ENCODE measurements at regions not wholly inside any gene's neighbourhood (a gene's known extent, or its start where the extent isn't known, plus 50 kb on each side); places are given as distances from the start of the nearest gene placed in this dataset.
A peak's percentile ranks its signal among the peaks of the same experiment; 100 is the strongest.
"Not testable (repeated sequence)": the region's sequence is repeated elsewhere in the genome, so short reads cannot be mapped to it uniquely, and the experiment has no call there.

- DNase-seq (peak; percentile 78), ATAC-seq (peak; percentile 54)
- H3K27me3 Mint-ChIP-seq = no peaks in the 10 kb centered on the region
- H3K9me3 Mint-ChIP-seq (ENCODE audit: low read depth) = peaks cover 19% of the 10 kb centered on the region
- no peaks in the 10 kb centered on the region for H3K4me1 Mint-ChIP-seq
- peaks cover 6% of the 10 kb centered on the region for H3K36me3 Mint-ChIP-seq
- peak overlapping the region; percentile 16 for H3K27ac Mint-ChIP-seq
- peak overlapping the region; percentile 53 for H3K4me3 Mint-ChIP-seq
- CTCF ChIA-PET = no interaction called here
Observed at GRCh38 chr20:29878777-29879442, 1378.6 kb upstream of the DEFB115 start.

GRCh38 chr20:29881107-29881506, 1376.4 kb upstream of the DEFB115 start:
- DNase-seq, H3K27me3 Mint-ChIP-seq, H3K36me3 Mint-ChIP-seq, CTCF ChIA-PET, ATAC-seq, H3K4me3 Mint-ChIP-seq, H3K27ac Mint-ChIP-seq, H3K4me1 Mint-ChIP-seq: not testable (repeated sequence)
- H3K9me3 Mint-ChIP-seq (ENCODE audit: low read depth) = peaks cover 23% of the 10 kb centered on the region

- H3K4me1 Mint-ChIP-seq, H3K4me3 Mint-ChIP-seq, H3K27ac Mint-ChIP-seq, ATAC-seq, DNase-seq, H3K27me3 Mint-ChIP-seq, CTCF ChIA-PET, H3K36me3 Mint-ChIP-seq: not testable (repeated sequence)
- peaks cover 22% of the 10 kb centered on the region for H3K9me3 Mint-ChIP-seq (ENCODE audit: low read depth)
Observed at GRCh38 chr20:29883514-29884219, 1373.8 kb upstream of the DEFB115 start.

GRCh38 chr20:29884322-29884721, 1373.1 kb upstream of the DEFB115 start:
- H3K27ac Mint-ChIP-seq, DNase-seq, ATAC-seq, H3K27me3 Mint-ChIP-seq, H3K4me1 Mint-ChIP-seq, H3K36me3 Mint-ChIP-seq, CTCF ChIA-PET, H3K4me3 Mint-ChIP-seq: not testable (repeated sequence)
- H3K9me3 Mint-ChIP-seq (ENCODE audit: low read depth) = peaks cover 22% of the 10 kb centered on the region

GRCh38 chr20:29885282-29886185, 1371.9 kb upstream of the DEFB115 start:
- ATAC-seq, H3K27me3 Mint-ChIP-seq, H3K27ac Mint-ChIP-seq, CTCF ChIA-PET, H3K4me3 Mint-ChIP-seq, H3K4me1 Mint-ChIP-seq, DNase-seq: not testable (repeated sequence)
- peaks cover 20% of the 10 kb centered on the region for H3K9me3 Mint-ChIP-seq (ENCODE audit: low read depth)
- H3K36me3 Mint-ChIP-seq = peaks cover 11% of the 10 kb centered on the region

GRCh38 chr20:29891555-29891954, 1365.9 kb upstream of the DEFB115 start:
- peaks cover 11% of the 10 kb centered on the region for H3K9me3 Mint-ChIP-seq (ENCODE audit: low read depth)
- CTCF ChIA-PET = not testable (repeated sequence)

More at GRCh38 chr20:29891555-29891954, 1365.9 kb upstream of the DEFB115 start:
- not testable (repeated sequence) for ATAC-seq, H3K4me3 Mint-ChIP-seq, H3K27me3 Mint-ChIP-seq, H3K36me3 Mint-ChIP-seq, H3K27ac Mint-ChIP-seq, DNase-seq, H3K4me1 Mint-ChIP-seq
